ENCODE measurements at regions not wholly inside any gene's neighbourhood (a gene's known extent, or its start where the extent isn't known, plus 50 kb on each side); places are given as distances from the start of the nearest gene placed in this dataset.
A peak's percentile ranks its signal among the peaks of the same experiment; 100 is the strongest.

DNA sequence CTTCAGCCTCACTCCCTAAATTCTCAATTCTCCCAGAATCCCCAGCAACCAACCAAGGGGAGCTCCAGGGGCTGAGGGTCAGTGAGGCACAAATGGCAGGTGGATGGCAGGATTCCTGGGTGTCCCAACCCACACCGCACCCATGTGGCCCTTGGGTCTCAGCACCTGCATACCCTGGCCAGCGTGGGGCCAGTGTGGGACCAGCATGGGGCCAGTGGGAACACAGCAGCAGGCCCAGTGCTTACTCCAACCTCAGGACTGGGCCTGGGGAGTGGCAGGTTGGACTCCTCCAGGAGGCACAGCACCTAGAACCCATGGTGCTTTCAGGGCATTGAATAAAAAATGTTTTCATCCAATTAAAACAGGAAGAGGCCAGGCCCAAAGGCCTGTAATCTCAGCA lies 202.0 kb downstream of the TSHZ3 start:
- no peak overlapping the region for H3K4me3 ChIP-seq (ENCODE audit: low read depth, low read length)
- TF ChIP-seq, protein P1, sequence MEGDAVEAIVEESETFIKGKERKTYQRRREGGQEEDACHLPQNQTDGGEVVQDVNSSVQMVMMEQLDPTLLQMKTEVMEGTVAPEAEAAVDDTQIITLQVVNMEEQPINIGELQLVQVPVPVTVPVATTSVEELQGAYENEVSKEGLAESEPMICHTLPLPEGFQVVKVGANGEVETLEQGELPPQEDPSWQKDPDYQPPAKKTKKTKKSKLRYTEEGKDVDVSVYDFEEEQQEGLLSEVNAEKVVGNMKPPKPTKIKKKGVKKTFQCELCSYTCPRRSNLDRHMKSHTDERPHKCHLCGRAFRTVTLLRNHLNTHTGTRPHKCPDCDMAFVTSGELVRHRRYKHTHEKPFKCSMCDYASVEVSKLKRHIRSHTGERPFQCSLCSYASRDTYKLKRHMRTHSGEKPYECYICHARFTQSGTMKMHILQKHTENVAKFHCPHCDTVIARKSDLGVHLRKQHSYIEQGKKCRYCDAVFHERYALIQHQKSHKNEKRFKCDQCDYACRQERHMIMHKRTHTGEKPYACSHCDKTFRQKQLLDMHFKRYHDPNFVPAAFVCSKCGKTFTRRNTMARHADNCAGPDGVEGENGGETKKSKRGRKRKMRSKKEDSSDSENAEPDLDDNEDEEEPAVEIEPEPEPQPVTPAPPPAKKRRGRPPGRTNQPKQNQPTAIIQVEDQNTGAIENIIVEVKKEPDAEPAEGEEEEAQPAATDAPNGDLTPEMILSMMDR (conservative IDR thresholded peaks at IDR 0.05; ENCODE audit: low read depth, low read length) = no peak
- no peak for DNase-seq (ENCODE audit: low read depth)

DNA sequence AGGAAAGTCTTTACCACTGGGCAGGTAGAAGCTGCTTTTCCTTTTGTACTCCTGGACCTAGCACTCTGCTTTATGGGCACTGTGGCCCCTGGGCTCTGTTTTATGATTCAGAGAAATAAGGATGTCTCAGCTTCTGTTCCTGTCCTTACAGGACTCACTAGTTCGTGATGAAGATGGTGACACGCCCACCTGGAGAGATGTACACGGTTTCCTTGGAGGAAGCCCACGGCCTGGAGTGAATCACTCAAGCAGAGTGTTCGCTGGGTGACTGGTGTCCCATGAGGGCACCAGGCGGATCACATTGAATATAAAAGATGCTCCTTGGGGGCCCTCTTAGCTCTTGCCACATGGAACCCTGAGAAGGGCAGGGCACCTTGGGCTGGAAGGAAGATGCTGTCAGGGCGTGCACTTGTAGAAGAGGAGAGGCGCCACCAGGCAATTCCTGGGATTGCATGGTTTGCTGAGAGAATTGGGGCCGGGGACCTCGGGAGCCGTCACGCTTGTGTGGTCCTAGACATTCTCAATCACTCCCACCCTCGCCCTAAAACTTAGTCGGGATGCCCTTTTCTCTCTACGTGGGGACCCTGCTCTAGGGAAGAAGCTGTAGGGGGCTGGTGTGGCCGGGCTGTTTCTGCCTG lies 202.6 kb downstream of the TSHZ3 start:
- no peak overlapping the region for H3K4me3 ChIP-seq (ENCODE audit: low read depth, low read length)
- TF ChIP-seq, protein P1 (conservative IDR thresholded peaks at IDR 0.05; ENCODE audit: low read depth, low read length) = no peak
- no peak for DNase-seq (ENCODE audit: low read depth)

DNA sequence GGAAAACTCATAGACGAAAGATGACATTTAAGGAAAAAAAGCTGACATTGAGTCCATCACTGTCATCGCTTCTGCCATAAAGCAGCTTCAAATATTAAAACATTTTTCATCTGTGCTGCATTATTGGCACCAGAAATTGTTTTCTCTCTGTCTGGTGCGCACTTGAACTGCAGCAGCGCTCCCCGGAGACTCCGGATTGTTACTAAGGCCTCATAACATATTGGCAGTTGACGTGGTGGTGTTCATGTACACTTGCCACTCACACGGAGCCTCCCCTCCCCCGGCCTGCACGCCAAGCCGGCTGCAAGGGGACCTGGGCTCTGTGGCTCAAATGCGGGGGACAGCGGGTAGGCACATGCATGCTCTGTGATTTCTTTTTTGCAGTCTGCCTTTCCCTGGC lies 203.2 kb downstream of the TSHZ3 start:
- DNase-seq (ENCODE audit: low read depth) = no peak
- TF ChIP-seq, protein P1 (conservative IDR thresholded peaks at IDR 0.05; ENCODE audit: low read depth, low read length) = no peak
- no peak overlapping the region for H3K4me3 ChIP-seq (ENCODE audit: low read depth, low read length)

DNA sequence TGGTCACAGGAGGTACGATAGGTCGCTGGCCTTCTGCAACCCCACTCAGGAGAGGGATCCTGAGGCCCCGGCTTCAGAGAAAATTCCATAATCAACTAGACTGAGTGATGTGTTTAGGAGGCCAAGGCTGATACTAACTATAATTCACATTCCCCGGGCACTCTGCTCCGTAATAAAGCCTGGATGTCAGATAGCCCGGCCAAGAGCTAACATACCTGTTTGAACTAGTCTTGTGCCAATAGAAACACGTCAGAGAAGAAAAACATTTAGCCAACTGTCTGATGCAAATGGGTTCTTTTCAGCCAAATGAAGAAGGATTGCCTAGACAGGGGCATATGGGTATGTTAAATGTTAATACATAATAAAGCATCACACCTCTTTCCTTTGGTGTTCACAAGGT lies 204.2 kb downstream of the TSHZ3 start:
- DNase-seq (ENCODE audit: low read depth) = no peak
- TF ChIP-seq, protein P1 (conservative IDR thresholded peaks at IDR 0.05; ENCODE audit: low read depth, low read length) = no peak
- no peak overlapping the region for H3K4me3 ChIP-seq (ENCODE audit: low read depth, low read length)

DNA sequence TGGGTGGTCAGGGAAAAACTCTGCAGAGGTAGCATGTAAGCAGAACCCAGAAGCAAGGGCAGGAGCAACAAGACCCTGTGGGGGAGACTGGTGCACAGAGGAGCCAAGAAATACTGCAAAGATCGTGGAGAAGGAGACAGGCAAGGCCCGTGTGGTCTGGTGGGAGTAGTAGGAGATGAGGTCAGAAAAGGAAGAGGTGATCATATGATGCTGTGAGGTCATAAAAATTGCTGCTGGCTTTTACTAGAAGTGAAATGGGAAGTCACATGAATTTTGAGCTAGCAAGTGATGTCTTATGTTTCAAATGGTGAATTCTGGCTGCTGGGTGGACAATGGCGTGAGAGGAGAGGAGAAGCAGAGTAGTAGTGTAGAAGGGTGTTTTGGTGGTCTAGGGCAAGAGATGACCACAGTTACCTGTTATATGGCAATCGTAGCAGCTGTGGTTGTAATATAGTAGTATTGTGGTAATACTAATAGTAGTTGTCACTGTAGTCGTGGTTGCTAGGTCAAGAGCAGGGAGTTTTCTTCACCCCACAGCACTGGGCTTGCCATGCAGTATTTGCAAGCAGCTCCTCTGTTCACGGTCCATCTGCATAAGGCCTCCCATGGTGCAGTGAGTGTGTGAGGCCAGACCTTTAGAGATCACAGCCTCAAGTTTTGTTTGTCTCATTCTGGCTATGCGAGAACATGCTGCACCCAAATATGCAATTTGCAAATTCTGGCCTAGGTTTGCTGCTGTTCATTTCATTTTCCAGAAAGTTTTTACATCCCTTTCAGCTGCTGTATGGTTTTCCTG lies 205.0 kb downstream of the TSHZ3 start:
- DNase-seq (ENCODE audit: low read depth) = peak; percentile 89
- H3K4me3 ChIP-seq (ENCODE audit: low read depth, low read length) = no peak overlapping the region
- TF ChIP-seq, protein P1 (conservative IDR thresholded peaks at IDR 0.05; ENCODE audit: low read depth, low read length) = no peak

DNA sequence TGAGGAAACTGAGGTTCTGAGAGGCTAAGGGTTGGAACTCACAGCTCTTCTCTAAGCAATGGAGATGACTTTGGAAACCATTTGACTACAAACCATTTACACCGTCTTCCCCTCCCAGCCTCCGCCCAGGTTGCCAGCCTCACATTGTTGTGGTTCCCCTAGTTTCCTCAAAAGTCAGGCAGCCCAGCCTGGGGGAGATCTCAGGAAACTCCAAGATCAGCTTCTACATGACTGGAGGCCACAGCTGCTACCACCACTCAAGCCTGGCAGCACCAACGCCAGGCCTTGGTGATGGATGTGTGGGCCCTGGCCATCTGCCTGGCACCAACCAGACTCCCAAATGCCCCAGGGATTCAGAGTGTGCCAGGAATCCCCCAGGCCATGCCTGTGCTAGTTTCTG lies 207.9 kb downstream of the TSHZ3 start:
- DNase-seq (ENCODE audit: low read depth) = no peak
- TF ChIP-seq, protein P1 (conservative IDR thresholded peaks at IDR 0.05; ENCODE audit: low read depth, low read length) = no peak
- H3K4me3 ChIP-seq (ENCODE audit: low read depth, low read length) = no peak overlapping the region

DNA sequence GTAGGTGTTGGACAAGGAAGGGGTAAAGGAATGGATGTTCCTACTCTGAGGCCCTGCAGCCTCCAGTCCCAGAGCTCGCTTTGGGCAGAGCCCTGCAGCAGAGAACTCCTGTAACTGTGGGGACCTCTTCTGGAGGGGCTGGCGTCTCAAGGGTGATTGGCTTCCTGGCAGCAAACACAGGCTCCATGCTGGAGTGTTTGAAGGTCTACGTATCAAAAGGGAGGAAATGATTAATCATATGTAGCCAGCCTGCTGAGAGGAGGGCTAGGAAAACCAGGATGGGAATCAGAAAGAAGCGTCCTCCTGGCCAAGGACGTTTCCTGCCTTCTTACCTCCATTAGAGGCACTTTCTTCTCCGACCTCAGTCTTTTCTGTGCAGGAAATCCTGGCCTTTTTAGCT lies 208.5 kb downstream of the TSHZ3 start:
- TF ChIP-seq, protein P1 (conservative IDR thresholded peaks at IDR 0.05; ENCODE audit: low read depth, low read length) = peak; percentile 32
- peak; percentile 60 for DNase-seq (ENCODE audit: low read depth)

More for the DNA sequence above, 208.5 kb downstream of the TSHZ3 start:
- no peak overlapping the region for H3K4me3 ChIP-seq (ENCODE audit: low read depth, low read length)

Measured in choroid plexus epithelial cell (primary cell).